Sciatic nerve (tissue), 2 donors: ENCODE measurements at regions not wholly inside any gene's neighbourhood (a gene's known extent, or its start where the extent isn't known, plus 50 kb on each side); places are given as distances from the start of the nearest gene placed in this dataset.
A peak's percentile ranks its signal among the peaks of the same experiment; 100 is the strongest.

Experiments used
- ATAC-seq: fragments of 200-7000 bp; cut with Tn5 transposase; one replicate; pipeline ENCODE4 v1.9.1; 2020; ENCODE audit warnings: mild to moderate bottlenecking, moderate library complexity
- DNase-seq: peaks from one replicate; pipeline ENCODE4 v3.0.0-alpha.2; 2020; ENCODE audit warnings: low spot score
- intact Hi-C: fragments of 100-400 bp; cut with DNase I; formaldehyde crosslinking; loops from one replicate; pipeline ENCODE4 v1.14.2; 2022
- donor health status: DM: no; HTN: no; CAD: no.
- donor health status: DM: no; HTN: no; CAD: no.

DNA sequence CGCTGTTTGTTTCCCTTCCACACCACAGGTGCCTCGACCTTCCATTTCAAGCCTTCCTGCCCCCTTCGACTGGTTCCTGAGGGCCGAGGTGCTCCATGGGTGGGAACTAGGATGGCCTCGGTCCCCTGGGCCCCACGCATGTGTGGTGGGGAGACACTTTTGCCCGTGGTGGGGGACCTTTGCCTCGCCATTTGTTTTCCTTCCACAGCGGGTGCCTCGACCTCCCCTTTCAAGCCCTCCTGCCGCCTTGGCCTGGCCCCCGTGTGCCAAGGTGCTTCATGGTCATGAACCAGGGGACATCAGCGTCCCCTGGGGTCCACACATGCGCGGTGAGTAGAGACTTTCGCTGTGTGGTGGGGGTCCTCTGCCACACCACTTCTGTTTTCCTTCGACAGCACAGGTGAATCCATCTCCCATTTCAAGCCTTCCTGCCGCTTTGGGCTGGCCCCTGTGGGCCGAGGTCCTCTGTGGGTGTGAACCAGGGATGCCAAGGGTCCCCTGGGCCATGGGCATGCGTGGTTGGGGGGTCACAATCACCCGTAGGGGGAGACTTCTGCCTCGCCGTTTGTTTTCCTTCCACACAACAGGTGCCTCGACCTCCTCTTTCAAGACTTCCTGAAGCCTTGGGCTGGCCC is 364.4 kb downstream of the ALG10 start:
- no peak for ATAC-seq
- DNase-seq: no peak
- intact Hi-C loops: no loop called here

DNA sequence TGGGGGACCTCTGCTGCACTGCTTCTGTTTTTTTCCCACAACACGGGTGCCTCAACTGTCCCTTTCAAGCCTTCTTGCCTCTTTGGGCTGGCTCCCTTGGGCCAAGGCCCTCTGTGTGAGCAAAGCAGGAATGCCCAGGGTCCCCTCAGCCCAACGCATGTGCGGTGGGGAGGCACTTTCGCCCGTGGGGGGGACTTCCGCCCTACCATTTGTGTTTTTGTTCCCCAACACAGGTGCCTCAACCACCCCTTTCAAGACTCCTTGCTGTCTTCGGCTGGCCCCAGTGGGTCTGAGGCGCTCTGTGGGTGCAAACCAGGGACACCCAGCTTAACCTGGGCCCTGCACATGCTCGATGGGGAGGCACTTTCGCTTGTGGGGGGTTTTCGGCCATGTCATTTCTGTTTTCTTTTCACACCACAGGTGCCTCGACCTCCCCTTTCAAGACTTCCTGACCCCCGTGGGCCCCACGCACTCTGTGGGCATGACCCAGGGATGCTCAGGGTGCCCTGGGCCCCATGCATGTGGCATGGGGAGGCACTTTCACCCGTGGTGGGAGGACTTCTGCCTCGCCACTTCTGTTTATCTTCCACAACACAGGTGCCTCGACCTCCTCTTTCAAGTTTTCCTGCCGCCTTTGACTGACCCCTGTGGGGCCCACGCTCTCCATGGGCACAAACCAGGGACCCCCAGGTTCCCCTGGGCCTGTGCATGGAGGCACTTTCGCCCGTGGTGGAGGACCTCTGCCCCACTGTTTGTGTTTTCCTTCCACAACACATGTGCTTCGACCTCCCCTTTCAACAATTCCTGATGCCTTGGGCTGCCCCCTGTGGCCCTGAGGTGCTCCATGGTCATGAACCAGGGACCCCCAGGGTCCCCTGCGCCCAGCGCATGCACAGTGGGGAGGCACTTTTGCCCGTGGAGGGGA is 365.7 kb downstream of the ALG10 start:
- intact Hi-C loops: no loop called here
- ATAC-seq: no peak
- DNase-seq: no peak

DNA sequence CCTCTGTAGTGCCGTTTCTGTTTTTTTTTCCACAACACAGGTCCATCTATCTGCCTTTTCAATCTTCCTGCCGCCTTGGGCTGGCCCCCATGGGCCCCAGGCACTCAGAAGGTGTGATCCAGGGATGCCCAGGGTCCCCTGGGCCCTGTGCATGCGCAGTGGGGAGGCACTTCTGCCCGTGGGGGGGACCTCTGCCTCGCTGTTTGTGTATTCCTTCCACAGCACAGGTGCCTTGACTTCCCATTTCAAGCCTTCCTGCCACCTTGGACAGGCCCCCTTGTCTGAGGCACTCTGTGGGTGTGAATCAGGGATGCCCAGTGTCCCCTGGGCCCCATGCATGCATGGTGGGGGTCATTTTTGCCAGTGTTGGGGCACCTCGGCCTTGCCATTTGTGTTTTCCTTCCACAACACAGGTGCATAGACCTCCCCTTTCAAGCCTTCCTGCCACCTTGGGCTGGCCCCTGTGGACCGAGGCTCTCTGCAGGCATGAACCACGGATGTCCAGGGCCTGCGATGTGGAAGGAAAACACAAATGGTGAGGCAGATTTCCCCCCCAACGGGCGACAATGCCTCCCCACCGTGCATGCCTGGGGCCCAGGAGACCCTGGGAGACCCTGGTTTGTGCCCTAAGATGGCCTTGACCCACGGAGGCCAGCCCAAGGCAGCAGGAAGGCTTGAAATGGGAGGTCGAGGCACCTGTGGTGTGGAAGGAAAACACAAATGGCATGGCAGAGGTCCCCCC is 366.5 kb downstream of the ALG10 start:
- no peak for DNase-seq
- no peak for ATAC-seq
- intact Hi-C loops: no loop called here

DNA sequence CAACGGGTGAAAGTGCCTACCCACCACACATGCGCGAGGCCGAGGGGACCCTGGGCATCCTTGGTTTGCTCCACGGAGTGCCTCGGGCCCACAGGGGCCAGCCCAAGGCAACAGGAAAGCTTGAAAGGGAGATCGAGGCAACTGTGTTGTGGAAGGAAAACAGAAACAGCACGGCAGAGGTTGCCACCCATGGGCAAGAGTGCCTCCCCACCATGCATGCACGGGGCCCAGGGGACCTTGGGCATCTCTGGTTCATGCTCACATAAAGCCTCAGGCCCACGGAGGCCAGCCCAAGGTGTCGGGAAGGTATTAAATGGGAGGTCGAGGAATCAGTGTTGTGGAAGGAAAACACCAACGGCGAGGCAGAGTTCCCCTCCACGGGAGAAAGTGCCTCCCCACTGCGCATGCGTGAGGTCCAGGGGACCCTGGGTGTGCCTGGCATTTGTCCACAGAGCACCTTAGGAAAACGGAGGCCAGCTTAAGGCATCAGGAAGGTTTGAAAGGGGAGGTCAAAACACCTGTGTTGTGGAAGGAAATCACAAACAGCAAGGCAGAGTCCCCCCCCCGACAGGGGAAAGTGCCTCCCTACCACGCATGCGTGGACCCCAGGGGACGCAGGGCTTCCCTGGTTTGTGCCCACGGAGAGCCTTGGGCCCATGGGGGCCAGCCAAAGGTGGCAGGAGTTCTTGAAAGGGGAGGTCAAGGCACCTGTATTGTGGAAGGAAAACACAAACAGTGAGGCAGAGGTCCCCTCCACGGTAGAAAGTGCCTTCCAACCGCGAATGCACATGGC is 367.3 kb downstream of the ALG10 start:
- intact Hi-C loops: no loop called here
- no peak for ATAC-seq
- DNase-seq: no peak

GRCh38 chr12:34390171-34390841 is 368.0 kb downstream of the ALG10 start:
- DNase-seq (peak; percentile 7), ATAC-seq (no peak)
- intact Hi-C loops: no loop called here

DNA sequence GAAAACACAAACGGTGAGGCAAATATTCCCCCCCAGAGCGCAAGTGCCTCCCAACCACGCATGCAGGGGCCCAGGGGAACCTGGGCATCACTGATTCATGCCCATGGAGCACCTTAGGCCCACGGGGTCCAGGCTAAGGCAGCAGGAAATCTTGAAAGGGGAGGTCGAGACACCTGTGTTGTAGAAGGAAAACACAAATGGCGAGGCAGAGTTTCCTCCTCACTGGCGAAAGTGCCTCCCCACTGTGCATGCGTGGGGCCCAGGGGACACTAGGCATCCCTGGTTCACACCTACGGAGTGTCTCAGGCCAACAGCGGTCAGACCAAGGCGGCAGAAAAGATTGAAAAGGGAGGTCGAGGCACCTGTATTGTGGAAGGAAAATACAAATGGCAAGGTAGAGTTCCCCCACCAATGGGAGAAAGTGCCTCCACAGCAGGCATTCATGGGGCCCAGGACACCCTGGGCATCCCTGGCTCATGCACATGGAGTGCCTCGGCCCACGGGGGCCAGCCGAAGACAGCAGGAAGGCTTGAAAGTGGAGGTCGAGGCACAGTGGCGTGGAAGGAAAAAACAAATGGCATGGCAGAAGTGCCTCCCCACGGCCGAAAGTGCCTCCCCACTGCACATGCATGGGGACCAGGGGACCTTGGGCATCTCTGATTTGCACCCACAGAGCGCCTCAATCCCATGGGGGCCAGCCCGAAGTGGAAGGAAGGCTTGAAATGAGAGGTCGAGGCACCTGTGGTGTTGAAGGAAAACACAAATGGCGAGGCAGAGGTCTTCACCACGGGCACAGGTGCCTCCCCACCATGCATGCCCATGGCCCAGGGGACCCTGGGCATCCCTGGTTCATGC is 368.8 kb downstream of the ALG10 start:
- ATAC-seq (no peak), DNase-seq (peak; percentile 34)
- intact Hi-C loops: no loop called here

DNA sequence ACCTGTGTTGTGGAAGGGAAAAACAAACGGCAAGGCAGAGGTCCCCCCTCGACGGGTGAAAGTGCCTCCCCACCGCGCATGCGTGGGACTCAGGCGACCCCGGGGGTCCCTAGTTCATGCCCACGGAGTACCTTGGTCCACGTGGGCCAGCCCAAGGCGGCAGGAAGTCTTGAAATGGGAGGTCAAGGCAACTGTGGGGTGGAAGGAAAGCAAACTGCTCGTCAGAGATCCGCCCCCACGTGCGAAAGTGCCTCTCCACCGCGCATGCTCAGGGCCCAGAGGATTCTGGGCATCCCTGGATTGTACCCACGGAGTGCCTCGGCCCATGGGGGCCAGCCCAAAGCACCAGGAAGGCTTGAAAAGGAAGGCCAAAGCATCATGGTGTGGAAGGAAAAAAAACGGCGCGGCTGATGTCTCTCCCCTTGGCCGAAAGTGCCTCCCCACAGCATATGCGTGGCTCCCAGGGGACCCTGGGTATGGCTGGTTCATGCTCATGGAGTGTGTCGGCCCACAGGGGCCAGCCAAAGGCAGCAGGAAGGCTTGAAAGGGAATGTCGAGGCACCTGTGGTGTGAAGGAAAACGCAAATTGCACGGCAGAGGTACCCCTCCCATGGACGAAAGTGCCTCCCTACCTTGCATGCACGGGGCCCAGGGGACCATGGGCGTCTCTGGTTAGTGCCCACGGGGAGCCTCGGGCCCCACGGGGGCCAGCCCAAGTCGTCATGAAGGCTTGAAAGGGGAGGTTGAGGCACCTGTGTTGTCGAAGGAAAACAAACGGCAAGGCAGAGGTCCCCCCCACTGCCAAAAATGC is 369.7 kb downstream of the ALG10 start:
- peak; percentile 37 for DNase-seq
- no peak for ATAC-seq
- intact Hi-C loops: no loop called here

- peak; percentile 45 for DNase-seq
- no peak for ATAC-seq
- intact Hi-C loops: no loop called here
Measured at GRCh38 chr12:34392741-34393085, 370.4 kb downstream of the ALG10 start.

GRCh38 chr12:34393086-34393820 is 371.0 kb downstream of the ALG10 start:
- DNase-seq: peak; percentile 43
- no peak for ATAC-seq
- intact Hi-C loops: no loop called here

DNA sequence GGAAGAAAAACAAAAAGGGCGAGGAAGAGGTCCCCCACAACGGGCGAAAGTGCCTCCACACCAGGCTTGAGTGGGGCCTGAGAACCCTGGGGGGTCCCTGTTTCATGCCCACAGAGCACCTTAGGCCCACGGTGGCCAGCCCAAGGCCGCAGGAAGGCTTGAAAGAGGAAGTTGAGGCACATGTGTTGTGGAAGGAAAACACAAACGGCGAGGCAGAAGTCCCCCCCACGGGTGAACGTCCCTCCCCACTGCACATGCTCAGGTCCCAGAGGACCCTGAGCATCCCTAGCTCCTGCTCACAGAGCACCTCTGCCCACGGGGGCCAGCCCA is 371.5 kb downstream of the ALG10 start:
- intact Hi-C loops: no loop called here
- DNase-seq (peak; percentile 22), ATAC-seq (no peak)

GRCh38 chr12:34394211-34395055 is 372.1 kb downstream of the ALG10 start:
- intact Hi-C loops: no loop called here
- ATAC-seq: no peak
- DNase-seq: peak; percentile 36

DNA sequence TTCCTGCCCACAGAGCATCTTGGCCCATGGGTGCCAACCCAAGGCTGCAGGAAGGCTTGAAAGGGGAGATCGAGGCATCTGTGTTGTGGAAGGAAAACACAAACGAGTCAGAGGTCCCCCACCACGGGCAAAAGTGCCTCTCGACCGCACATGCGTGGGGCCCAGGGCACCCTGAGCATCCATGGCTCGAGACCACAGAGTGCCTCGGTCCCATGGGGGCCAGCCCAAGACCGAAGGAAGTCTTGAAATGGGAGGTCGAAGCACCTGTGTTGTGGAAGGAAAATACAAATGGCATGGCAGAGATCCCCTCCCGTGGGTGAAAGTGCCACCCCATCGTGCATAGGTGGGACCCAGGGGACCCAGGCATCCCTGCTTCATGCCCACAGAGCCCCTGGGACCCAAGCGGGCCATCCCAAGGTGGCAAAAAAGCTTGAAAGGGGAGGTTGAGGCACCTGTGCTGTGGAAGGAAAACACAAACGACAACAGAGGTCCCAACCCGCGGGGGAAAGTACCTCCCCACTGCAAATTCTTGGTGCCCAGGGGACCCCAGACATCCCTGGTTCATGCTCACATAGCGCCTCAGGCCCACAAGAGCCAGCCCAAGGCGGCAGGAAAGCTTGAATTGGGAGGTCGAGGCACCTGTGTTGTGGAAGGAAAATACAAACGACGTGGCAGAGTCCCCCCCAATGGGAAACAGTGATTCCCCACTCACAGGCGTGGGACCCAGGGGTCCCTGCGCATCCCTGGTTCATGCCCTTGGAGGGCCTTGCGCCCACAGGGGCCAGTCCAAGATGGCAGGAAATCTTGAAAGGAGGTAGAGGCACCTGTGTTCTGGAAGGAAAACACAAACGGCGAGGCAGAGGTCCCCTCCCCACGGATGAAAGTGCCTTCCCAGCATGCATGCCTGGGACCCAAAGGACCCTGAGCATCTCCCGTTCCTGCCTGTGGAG is 373.0 kb downstream of the ALG10 start:
- ATAC-seq: no peak
- intact Hi-C loops: no loop called here
- peak; percentile 25 for DNase-seq

- ATAC-seq (no peak), DNase-seq (peak; percentile 32)
- intact Hi-C loops: no loop called here
Measured at GRCh38 chr12:34396006-34396860, 373.9 kb downstream of the ALG10 start.
